SK-N-SH (cell line): ENCODE measurements at regions not wholly inside any gene's neighbourhood (a gene's known extent, or its start where the extent isn't known, plus 50 kb on each side); places are given as distances from the start of the nearest gene placed in this dataset.

ENCODE experiments used
- CTCF ChIA-PET: fragments of 300-600, 350-600 bp; formaldehyde crosslinking; extraction: SDS; loops from one replicate; lab custom pipeline; 2021; lab: Yijun Ruan, JAX
- POLR2A ChIA-PET: fragments of 350-600 bp; sonication (Branson Sonifier 250); formaldehyde crosslinking; extraction: SDS; loops from one replicate; lab custom pipeline; 2020; ENCODE audit warnings: antibody characterized with exemption, inconsistent platforms; lab: Yijun Ruan, JAX
- DNase-seq: peaks from one replicate; pipeline ENCODE4 v3.0.0; 2012
- H2AFZ ChIP-seq: fragments of 200-600 bp; sonication (generic); 2 replicates; pipeline ENCODE4 v1.8.1; 2016; ENCODE audit warnings: antibody characterized with exemption, mild to moderate bottlenecking, low read depth
- H3F3A ChIP-seq: fragments of 200-600 bp; sonication (generic); replicated peaks from 2 replicates; pipeline ENCODE3; 2016; ENCODE audit warnings: antibody characterized with exemption, mild to moderate bottlenecking; ENCODE audit not compliant: insufficient read depth
- H3K27ac ChIP-seq, 2 experiments: fragments of 200-500 bp in 1 of 2; fragments of 200-600 bp in 1 of 2; sonication (Bioruptor generic) in 1 of 2; sonication (generic), shearing (Covaris generic) in 1 of 2; 2 replicates each; pipeline versions ENCODE4 v1.5.1 to v1.6.1; 2014 to 2016; ENCODE audit warnings: low read depth in 2 of 2, inconsistent platforms in 1 of 2, low read length in 1 of 2, mild to moderate bottlenecking in 1 of 2, mixed read lengths in 1 of 2
- H3K27me3 ChIP-seq: fragments of 200-600 bp; sonication (generic), shearing (Covaris generic); 2 replicates; pipeline ENCODE4 v1.6.1; 2016; ENCODE audit warnings: mixed run types; ENCODE audit not compliant: insufficient read depth
- H3K36me3 ChIP-seq, 2 experiments: fragments of 200-500 bp in 1 of 2; fragments of 200-600 bp in 1 of 2; sonication (Bioruptor generic) in 1 of 2; sonication (generic) in 1 of 2; replicated peaks in 1 of 2; 2 replicates each; pipeline versions ENCODE3 to v1.5.1; 2014 to 2016; ENCODE audit warnings: low read length in 1 of 2, mild to moderate bottlenecking in 1 of 2; ENCODE audit not compliant: insufficient read depth in 2 of 2, control insufficient read depth in 1 of 2
- H3K4me1 ChIP-seq, 2 experiments: fragments of 200-500 bp in 1 of 2; fragments of 200-600 bp in 1 of 2; sonication (Bioruptor generic) in 1 of 2; sonication (generic), shearing (Covaris generic) in 1 of 2; 2 replicates each; pipeline versions ENCODE4 v1.5.1 to v1.6.1; 2014 to 2016; ENCODE audit warnings: low read depth in 1 of 2, low read length in 1 of 2, mixed run types in 1 of 2; ENCODE audit not compliant: insufficient read depth in 2 of 2, control insufficient read depth in 1 of 2
- H3K4me2 ChIP-seq: fragments of 200-600 bp; sonication (generic), shearing (Covaris generic); 2 replicates; pipeline ENCODE4 v1.6.1; 2017; ENCODE audit warnings: mixed run types
- H3K4me3 ChIP-seq, 2 experiments: fragments of 200-500 bp in 1 of 2; fragments of 200-600 bp in 1 of 2; sonication (Bioruptor generic) in 1 of 2; sonication (generic), shearing (Covaris generic) in 1 of 2; 2 replicates each; pipeline versions ENCODE4 v1.5.1 to v1.8.1; 2014 to 2016; ENCODE audit warnings: low read depth in 2 of 2, inconsistent platforms in 1 of 2, low read length in 1 of 2, mild to moderate bottlenecking in 1 of 2, mixed read lengths in 1 of 2, moderate library complexity in 1 of 2
- H3K79me2 ChIP-seq: fragments of 200-600 bp; sonication (generic); 2 replicates; pipeline ENCODE4 v1.8.1; 2017; ENCODE audit warnings: mild to moderate bottlenecking; ENCODE audit not compliant: insufficient read depth
- H3K9ac ChIP-seq: fragments of 200-600 bp; sonication (generic); 2 replicates; pipeline ENCODE4 v1.6.1; 2017; ENCODE audit warnings: mixed run types
- H3K9me2 ChIP-seq: fragments of 200-600 bp; sonication (generic); 2 replicates; pipeline ENCODE4 v1.6.1; 2017; ENCODE audit warnings: mixed run types
- H3K9me3 ChIP-seq: fragments of 200-600 bp; sonication (generic); 2 replicates; pipeline ENCODE4 v1.6.1; 2017; ENCODE audit warnings: mixed run types, mild to moderate bottlenecking, moderate library complexity
- H4K20me1 ChIP-seq: fragments of 200-600 bp; sonication (generic); 2 replicates; pipeline ENCODE4 v1.6.1; 2017; ENCODE audit warnings: mild to moderate bottlenecking, mixed run types; ENCODE audit not compliant: insufficient read depth
- CHD2 ChIP-seq: fragments of 150-350 bp; IDR thresholded peaks from 2 replicates; pipeline ENCODE4 v1.6.1; 2018; ENCODE audit warnings: low read length; ENCODE audit not compliant: partially characterized antibody
- FOSL2 ChIP-seq: IDR thresholded peaks from 2 replicates; pipeline ENCODE4 v1.4.0; 2012; ENCODE audit warnings: low read depth, mild to moderate bottlenecking, moderate library complexity, borderline replicate concordance
- FOXJ3 ChIP-seq: sonication (generic); formaldehyde crosslinking; IDR thresholded peaks from 2 replicates; pipeline ENCODE4 v1.5.1; 2020; ENCODE audit warnings: mild to moderate bottlenecking, missing genetic modification reagents
- FOXM1 ChIP-seq: IDR thresholded peaks from 2 replicates; pipeline ENCODE4 v1.4.0; 2012; ENCODE audit warnings: low read depth, mild to moderate bottlenecking
- GABPA ChIP-seq: IDR thresholded peaks from 2 replicates; pipeline ENCODE4 v1.4.0; 2012; ENCODE audit warnings: low read depth, mild to moderate bottlenecking
- GATA2 ChIP-seq: sonication (generic); formaldehyde crosslinking; IDR thresholded peaks from 2 replicates; pipeline ENCODE4 v1.5.0; 2020; ENCODE audit warnings: mild to moderate bottlenecking, missing genetic modification reagents
- MXI1 ChIP-seq: IDR thresholded peaks from 2 replicates; pipeline ENCODE4 v1.6.1; 2012; ENCODE audit warnings: mild to moderate bottlenecking, low read depth, low read length, improper control_type of control experiment
- RAD21 ChIP-seq: IDR thresholded peaks from 2 replicates; pipeline ENCODE4 v1.6.1; 2012; ENCODE audit warnings: mild to moderate bottlenecking, low read length
- REST ChIP-seq: IDR thresholded peaks from 2 replicates; pipeline ENCODE4 v1.6.1; 2012; ENCODE audit warnings: mild to moderate bottlenecking, low read depth, low read length, moderate library complexity
- RXRA ChIP-seq: IDR thresholded peaks from 2 replicates; pipeline ENCODE4 v1.4.0; 2012; ENCODE audit warnings: low read depth, mild to moderate bottlenecking, borderline replicate concordance
- TAF1 ChIP-seq: IDR thresholded peaks from 2 replicates; pipeline ENCODE4 v1.6.1; 2012; ENCODE audit warnings: low read depth, mild to moderate bottlenecking, low read length, moderate library complexity, borderline replicate concordance
- TEAD4 ChIP-seq: IDR thresholded peaks from 2 replicates; pipeline ENCODE4 v1.4.0; 2012; ENCODE audit warnings: mild to moderate bottlenecking, borderline replicate concordance; ENCODE audit not compliant: insufficient read depth
- USF1 ChIP-seq: IDR thresholded peaks from 2 replicates; pipeline ENCODE4 v1.4.0; 2012; ENCODE audit warnings: low read depth, borderline replicate concordance
- WGBS: methylation state at CpG from one replicate; pipeline ENCODE4 v1.1.6; 2017; ENCODE audit warnings: low lambda C conversion rate; 5-methylcytosine and 5-hydroxymethylcytosine counted together
- TF ChIP-seq, protein P1 (sequence below): fragments of 200-600 bp; sonication (generic); IDR thresholded peaks from 2 replicates; pipeline ENCODE4 v1.6.1; 2017; ENCODE audit warnings: antibody characterized with exemption, mild to moderate bottlenecking, moderate library complexity

- Histone ChIP-seq H3K9me2 (no peaks in the 10 kb centered on the region), H3K9me3 (no peaks in the 10 kb centered on the region), H3K4me1 (peaks cover 0 to 16% of the 10 kb centered on the region in 2 experiments; a peak in 2 of 4 replicates), H3K36me3 (no peaks in the 10 kb centered on the region), H3K4me3 (no peak overlapping the region), H4K20me1 (no peaks in the 10 kb centered on the region), H3K79me2 (no peaks in the 10 kb centered on the region; the same call in 1 of the 2 replicates), H3K27ac (peak overlapping the region in 1 of 2 experiments; percentile 10; a peak in 1 of 4 replicates), H3F3A (peaks cover 2% of the 10 kb centered on the region), H3K9ac (no peak overlapping the region), H3K27me3 (no peaks in the 10 kb centered on the region), H3K4me2 (no peak overlapping the region), H2AFZ (no peak overlapping the region)
- TF ChIP-seq FOXJ3: no peak
- TF ChIP-seq TAF1: no peak
- TF ChIP-seq REST: no peak
- TF ChIP-seq FOSL2: no peak
- POLR2A ChIA-PET: no interaction called here
- CTCF ChIA-PET: interaction anchor here (1.4 kb wide), 1 partner anchor 157 kb away, joined by 3 read pairs; no protein-coding TSS in a partner anchor
- no peak for DNase-seq
- WGBS: 4% methylated on average over 1 of the region's 1 CpG
Observed at GRCh38 chr7:17140406-17140805, 158.0 kb upstream of the AHR start.

GRCh38 chr7:17142831-17143541 lies 155.5 kb upstream of the AHR start:
- ChIA-PET CTCF (no interaction called here), POLR2A (no interaction called here)
- peaks cover 2% of the 10 kb centered on the region for H3F3A ChIP-seq
- H2AFZ ChIP-seq: peak overlapping the region; percentile 58; the same call in 1 of the 2 replicates
- H3K36me3 ChIP-seq: no peaks in the 10 kb centered on the region
- H3K4me2 ChIP-seq: peak overlapping the region; percentile 32
- H3K27me3 ChIP-seq: no peaks in the 10 kb centered on the region
- WGBS: 88% methylated on average over 2 of the region's 2 CpGs
- peak overlapping the region in 1 of 2 experiments; percentile 16; a peak in 1 of 4 replicates for H3K4me3 ChIP-seq
- H4K20me1 ChIP-seq: no peaks in the 10 kb centered on the region
- H3K27ac ChIP-seq: no peak overlapping the region
- no peaks in the 10 kb centered on the region for H3K9me3 ChIP-seq
- no peak overlapping the region for H3K9ac ChIP-seq
- no peaks in the 10 kb centered on the region for H3K79me2 ChIP-seq
- no peak for DNase-seq
- no peaks in the 10 kb centered on the region for H3K9me2 ChIP-seq
- H3K4me1 ChIP-seq: peaks cover 0 to 16% of the 10 kb centered on the region in 2 experiments; a peak in 2 of 4 replicates
- TF ChIP-seq, protein P1, sequence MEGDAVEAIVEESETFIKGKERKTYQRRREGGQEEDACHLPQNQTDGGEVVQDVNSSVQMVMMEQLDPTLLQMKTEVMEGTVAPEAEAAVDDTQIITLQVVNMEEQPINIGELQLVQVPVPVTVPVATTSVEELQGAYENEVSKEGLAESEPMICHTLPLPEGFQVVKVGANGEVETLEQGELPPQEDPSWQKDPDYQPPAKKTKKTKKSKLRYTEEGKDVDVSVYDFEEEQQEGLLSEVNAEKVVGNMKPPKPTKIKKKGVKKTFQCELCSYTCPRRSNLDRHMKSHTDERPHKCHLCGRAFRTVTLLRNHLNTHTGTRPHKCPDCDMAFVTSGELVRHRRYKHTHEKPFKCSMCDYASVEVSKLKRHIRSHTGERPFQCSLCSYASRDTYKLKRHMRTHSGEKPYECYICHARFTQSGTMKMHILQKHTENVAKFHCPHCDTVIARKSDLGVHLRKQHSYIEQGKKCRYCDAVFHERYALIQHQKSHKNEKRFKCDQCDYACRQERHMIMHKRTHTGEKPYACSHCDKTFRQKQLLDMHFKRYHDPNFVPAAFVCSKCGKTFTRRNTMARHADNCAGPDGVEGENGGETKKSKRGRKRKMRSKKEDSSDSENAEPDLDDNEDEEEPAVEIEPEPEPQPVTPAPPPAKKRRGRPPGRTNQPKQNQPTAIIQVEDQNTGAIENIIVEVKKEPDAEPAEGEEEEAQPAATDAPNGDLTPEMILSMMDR: no peak
- TF ChIP-seq GATA2 (no peak), GABPA (no peak), TEAD4 (no peak), CHD2 (no peak), FOSL2 (no peak), RAD21 (no peak), RXRA (no peak), MXI1 (no peak), REST (no peak), FOXM1 (no peak), USF1 (no peak)
